H9 (cell line): ENCODE measurements at regions not wholly inside any gene's neighbourhood (a gene's known extent, or its start where the extent isn't known, plus 50 kb on each side); places are given as distances from the start of the nearest gene placed in this dataset.

ENCODE experiments used
- DNase-seq: peaks from one replicate; pipeline ENCODE4 v3.0.0-alpha.2; 2017
- H2AFZ ChIP-seq: one replicate; pipeline ENCODE4 v1.6.1; 2013; ENCODE audit warnings: mild to moderate bottlenecking, low read length, control low read depth, moderate library complexity
- H2AK5ac ChIP-seq: 2 replicates; pipeline ENCODE4 v1.6.1; 2013; ENCODE audit warnings: low read length, control low read depth, mixed read lengths; ENCODE audit not compliant: insufficient read length
- H2BK120ac ChIP-seq: one replicate; pipeline ENCODE4 v1.6.1; 2013; ENCODE audit warnings: low read depth, mild to moderate bottlenecking, low read length, control low read depth, inconsistent platforms; ENCODE audit not compliant: poor library complexity, severe bottlenecking
- H2BK12ac ChIP-seq: 2 replicates; pipeline ENCODE4 v1.6.1; 2013; ENCODE audit warnings: low read length, control low read depth, mixed read lengths, low read depth; ENCODE audit not compliant: insufficient read length
- H2BK15ac ChIP-seq: 2 replicates; pipeline ENCODE4 v1.6.1; 2013; ENCODE audit warnings: low read depth, low read length, control low read depth
- H2BK20ac ChIP-seq: one replicate; pipeline ENCODE4 v1.6.1; 2013; ENCODE audit warnings: low read depth, mild to moderate bottlenecking, low read length, control low read depth, inconsistent platforms; ENCODE audit not compliant: poor library complexity, severe bottlenecking
- H2BK5ac ChIP-seq: 2 replicates; pipeline ENCODE4 v1.6.1; 2013; ENCODE audit warnings: low read length, control low read depth, mixed read lengths; ENCODE audit not compliant: insufficient read length
- H3K14ac ChIP-seq: 2 replicates; pipeline ENCODE4 v1.6.1; 2013; ENCODE audit warnings: low read length, control low read depth; ENCODE audit not compliant: insufficient read depth
- H3K18ac ChIP-seq: 2 replicates; pipeline ENCODE4 v1.6.1; 2013; ENCODE audit warnings: low read depth, mild to moderate bottlenecking, mixed read lengths, low read length, control low read depth; ENCODE audit not compliant: insufficient read length
- H3K23ac ChIP-seq: 2 replicates; pipeline ENCODE4 v1.6.1; 2013; ENCODE audit warnings: low read length, control low read depth, mixed read lengths, low read depth; ENCODE audit not compliant: insufficient read length
- H3K23me2 ChIP-seq: 2 replicates; pipeline ENCODE4 v1.6.1; 2013; ENCODE audit warnings: low read depth, mild to moderate bottlenecking, mixed read lengths, low read length, control low read depth; ENCODE audit not compliant: insufficient read length, poor library complexity, severe bottlenecking
- H3K27ac ChIP-seq: 2 replicates; pipeline ENCODE4 v1.5.1; 2013; ENCODE audit warnings: low read length, control low read depth, mixed read lengths, low read depth; ENCODE audit not compliant: insufficient read length
- H3K27me3 ChIP-seq: 2 replicates; pipeline ENCODE4 v1.6.1; 2013; ENCODE audit warnings: low read length, control low read depth, inconsistent platforms; ENCODE audit not compliant: insufficient read depth
- H3K4ac ChIP-seq: 2 replicates; pipeline ENCODE4 v1.6.1; 2013; ENCODE audit warnings: low read depth, mild to moderate bottlenecking, control low read depth, inconsistent platforms, low read length, moderate library complexity
- H3K4me1 ChIP-seq: 2 replicates; pipeline ENCODE4 v1.6.1; 2013; ENCODE audit warnings: low read length, control low read depth, inconsistent platforms; ENCODE audit not compliant: insufficient read depth
- H3K4me2 ChIP-seq: 2 replicates; pipeline ENCODE4 v1.6.1; 2013; ENCODE audit warnings: low read length, control low read depth, mixed read lengths; ENCODE audit not compliant: insufficient read length, insufficient read depth
- H3K56ac ChIP-seq: 2 replicates; pipeline ENCODE4 v1.6.1; 2013; ENCODE audit warnings: low read depth, mild to moderate bottlenecking, mixed read lengths, low read length, control low read depth; ENCODE audit not compliant: insufficient read length
- H3K79me1 ChIP-seq: 2 replicates; pipeline ENCODE4 v1.6.1; 2013; ENCODE audit warnings: low read depth, mild to moderate bottlenecking, moderate library complexity, low read length, control low read depth, inconsistent platforms; ENCODE audit not compliant: insufficient read depth, poor library complexity, severe bottlenecking
- H3K79me2 ChIP-seq: 2 replicates; pipeline ENCODE4 v1.6.1; 2013; ENCODE audit warnings: low read length, control low read depth, inconsistent platforms; ENCODE audit not compliant: insufficient read depth
- H3K9ac ChIP-seq: 2 replicates; pipeline ENCODE4 v1.6.1; 2013; ENCODE audit warnings: low read length, control low read depth, mixed read lengths; ENCODE audit not compliant: insufficient read length; ENCODE audit errors: extremely low read depth
- H3K9me3 ChIP-seq: one replicate; pipeline ENCODE4 v1.6.1; 2013; ENCODE audit warnings: low read depth, low read length, inconsistent platforms; ENCODE audit not compliant: control insufficient read depth
- H3T11ph ChIP-seq: one replicate; pipeline ENCODE4 v1.6.1; 2013; ENCODE audit warnings: mild to moderate bottlenecking, low read length, control low read depth, inconsistent platforms
- H4K20me1 ChIP-seq: one replicate; pipeline ENCODE4 v1.6.1; 2013; ENCODE audit not compliant: control insufficient read depth, insufficient read length, insufficient read depth
- H4K5ac ChIP-seq: 2 replicates; pipeline ENCODE4 v1.6.1; 2013; ENCODE audit warnings: low read depth, mild to moderate bottlenecking, mixed read lengths, low read length, control low read depth; ENCODE audit not compliant: insufficient read length
- H4K8ac ChIP-seq: replicated peaks from 2 replicates; pipeline ENCODE4 v1.6.1; 2013; ENCODE audit warnings: low read length, control low read depth, mixed read lengths, low read depth; ENCODE audit not compliant: insufficient read length
- H4K91ac ChIP-seq: 2 replicates; pipeline ENCODE4 v1.6.1; 2013; ENCODE audit warnings: low read depth, mild to moderate bottlenecking, moderate library complexity, mixed read lengths, low read length, control low read depth; ENCODE audit not compliant: insufficient read length
- H3K27ac Mint-ChIP-seq, 3 experiments: 2 replicates in 2 of 3; 3 replicates in 1 of 3; pipeline ENCODE4 v1.8.0; 2020 to 2021; ENCODE audit warnings: mixed read lengths in 3 of 3, mild to moderate bottlenecking in 1 of 3, moderate library complexity in 1 of 3
- H3K27me3 Mint-ChIP-seq: 2 replicates; pipeline ENCODE4 v1.8.0; 2021; ENCODE audit warnings: low read depth, mild to moderate bottlenecking, moderate library complexity, mixed read lengths
- H3K36me3 Mint-ChIP-seq, 3 experiments: 2 replicates in 2 of 3; 3 replicates in 1 of 3; pipeline ENCODE4 v1.8.0; 2020 to 2021; ENCODE audit warnings: low read depth in 3 of 3, mixed read lengths in 3 of 3; ENCODE audit not compliant: insufficient read depth in 1 of 3
- H3K4me1 Mint-ChIP-seq, 2 experiments: 2 replicates each; pipeline ENCODE4 v1.8.0; 2020; ENCODE audit warnings: mixed read lengths in 2 of 2
- H3K4me3 Mint-ChIP-seq, 2 experiments: 2 replicates in 1 of 2; 3 replicates in 1 of 2; pipeline ENCODE4 v1.8.0; 2020 to 2021; ENCODE audit warnings: mild to moderate bottlenecking in 2 of 2, mixed read lengths in 2 of 2, moderate library complexity in 1 of 2
- H3K9me3 Mint-ChIP-seq, 2 experiments: 2 replicates in 1 of 2; 3 replicates in 1 of 2; pipeline ENCODE4 v1.8.0; 2020; ENCODE audit warnings: mild to moderate bottlenecking in 2 of 2, mixed read lengths in 2 of 2, moderate library complexity in 1 of 2
- CTCF ChIP-seq: fragments of 200-600 bp; sonication (generic); conservative IDR thresholded peaks from 3 replicates; pipeline ENCODE4 v1.8.0; 2021; ENCODE audit warnings: antibody characterized with exemption, mild to moderate bottlenecking
- WGBS: extraction: QIAGEN DNeasy Blood & Tissue Kit; methylation state at CpG from one replicate; pipeline ENCODE4 v1.1.7; 2013; ENCODE audit warnings: missing lambda C conversion rate, low lambda C conversion rate, mixed read lengths; ENCODE audit not compliant: insufficient read length; ENCODE audit errors: extremely low coverage; 5-methylcytosine and 5-hydroxymethylcytosine counted together

GRCh38 chr15:93319121-93319814 is 230.3 kb upstream of the RGMA start:
- no peaks in the 10 kb centered on the region for H3K79me2 ChIP-seq
- H3K27ac ChIP-seq = no peak overlapping the region
- no peak overlapping the region for H3K4ac ChIP-seq
- no peak overlapping the region for H2BK120ac ChIP-seq
- Mint-ChIP-seq H3K9me3 (peaks cover 0 to 6% of the 10 kb centered on the region in 2 experiments; a peak in 1 of 5 replicates), H3K36me3 (peaks cover 0 to 4% (median 1%) of the 10 kb centered on the region in 3 experiments; a peak in 3 of 7 replicates), H3K4me1 (peaks cover 6 to 7% of the 10 kb centered on the region in 2 experiments), H3K4me3 (no peak overlapping the region), H3K27me3 (peaks cover 50% of the 10 kb centered on the region), H3K27ac (no peak overlapping the region)
- H2AFZ ChIP-seq = no peak overlapping the region
- no peak overlapping the region for H2BK15ac ChIP-seq
- H3K4me1 ChIP-seq = no peaks in the 10 kb centered on the region
- H4K20me1 ChIP-seq = no peaks in the 10 kb centered on the region
- no peak overlapping the region for H3K18ac ChIP-seq
- H3T11ph ChIP-seq = no peak overlapping the region
- no peak overlapping the region for H4K91ac ChIP-seq
- no peak overlapping the region for H4K8ac ChIP-seq
- no peaks in the 10 kb centered on the region for H3K9me3 ChIP-seq
- H3K4me2 ChIP-seq = no peak overlapping the region
- no peak overlapping the region for H2BK5ac ChIP-seq
- no peak overlapping the region for H2BK12ac ChIP-seq
- H3K56ac ChIP-seq = no peak overlapping the region
- no CpG with 5 or more reads among the region's 19 CpGs for WGBS
- H3K23me2 ChIP-seq = no peaks in the 10 kb centered on the region
- no peak overlapping the region for H2BK20ac ChIP-seq
- no peak overlapping the region for H3K23ac ChIP-seq
- no peak overlapping the region for H2AK5ac ChIP-seq
- H3K14ac ChIP-seq = no peak overlapping the region
- DNase-seq = no peak
- no peaks in the 10 kb centered on the region for H3K27me3 ChIP-seq
- no peak for TF ChIP-seq CTCF
- no peak overlapping the region for H3K9ac ChIP-seq
- no peaks in the 10 kb centered on the region for H3K79me1 ChIP-seq
- no peak overlapping the region for H4K5ac ChIP-seq
